HG02642 (cell line): ENCODE measurements at regions not wholly inside any gene's neighbourhood (a gene's known extent, or its start where the extent isn't known, plus 50 kb on each side); places are given as distances from the start of the nearest gene placed in this dataset.
"Not testable (repeated sequence)": the region's sequence is repeated elsewhere in the genome, so short reads cannot be mapped to it uniquely, and the experiment has no call there.

ENCODE experiments used
- ATAC-seq: cut with Tn5 transposase; IDR thresholded peaks from one replicate; pipeline ENCODE4 v1.9.1; 2021; ENCODE audit warnings: mild to moderate bottlenecking; ENCODE audit not compliant: unreplicated experiment, poor library complexity

DNA sequence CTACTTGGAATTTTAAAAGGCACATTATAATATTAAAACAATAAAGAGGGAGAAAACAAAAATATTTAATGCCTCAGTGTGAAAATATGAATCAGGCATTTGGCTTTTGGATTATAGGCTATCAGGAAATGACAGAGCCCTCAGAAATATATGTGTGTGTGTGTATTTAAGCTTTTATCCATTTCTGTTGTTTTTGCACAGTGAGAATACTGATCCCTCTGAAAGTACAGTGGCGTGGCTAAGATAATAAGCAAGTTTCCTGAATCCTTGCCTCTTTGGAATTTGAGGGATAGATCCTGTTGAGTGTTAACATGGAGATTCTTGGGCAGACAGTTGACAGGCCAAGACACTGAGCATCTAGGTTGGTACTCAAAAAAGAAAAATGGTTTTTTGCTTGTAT lies 234.8 kb upstream of the ZBTB20 start:
- ATAC-seq, result no peak

DNA sequence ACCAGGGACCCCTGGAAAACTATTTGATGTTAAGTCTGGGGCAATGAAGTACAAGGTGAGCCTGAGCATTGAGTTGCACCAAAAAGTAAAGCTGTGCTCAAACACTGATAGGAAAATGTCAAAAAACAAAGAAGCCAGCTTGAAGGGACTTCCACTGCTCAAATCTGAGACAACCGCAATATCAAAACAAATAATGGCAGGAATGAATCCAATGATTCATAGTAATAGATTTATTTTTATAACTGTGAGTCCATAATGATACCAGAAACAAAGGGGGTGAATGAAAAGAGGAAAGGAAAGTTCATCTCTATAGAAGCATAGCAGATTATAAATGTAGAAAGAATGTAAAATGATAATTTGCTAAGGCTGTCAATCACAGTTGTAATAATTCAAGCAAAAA lies 237.3 kb upstream of the ZBTB20 start:
- ATAC-seq, result no peak

DNA sequence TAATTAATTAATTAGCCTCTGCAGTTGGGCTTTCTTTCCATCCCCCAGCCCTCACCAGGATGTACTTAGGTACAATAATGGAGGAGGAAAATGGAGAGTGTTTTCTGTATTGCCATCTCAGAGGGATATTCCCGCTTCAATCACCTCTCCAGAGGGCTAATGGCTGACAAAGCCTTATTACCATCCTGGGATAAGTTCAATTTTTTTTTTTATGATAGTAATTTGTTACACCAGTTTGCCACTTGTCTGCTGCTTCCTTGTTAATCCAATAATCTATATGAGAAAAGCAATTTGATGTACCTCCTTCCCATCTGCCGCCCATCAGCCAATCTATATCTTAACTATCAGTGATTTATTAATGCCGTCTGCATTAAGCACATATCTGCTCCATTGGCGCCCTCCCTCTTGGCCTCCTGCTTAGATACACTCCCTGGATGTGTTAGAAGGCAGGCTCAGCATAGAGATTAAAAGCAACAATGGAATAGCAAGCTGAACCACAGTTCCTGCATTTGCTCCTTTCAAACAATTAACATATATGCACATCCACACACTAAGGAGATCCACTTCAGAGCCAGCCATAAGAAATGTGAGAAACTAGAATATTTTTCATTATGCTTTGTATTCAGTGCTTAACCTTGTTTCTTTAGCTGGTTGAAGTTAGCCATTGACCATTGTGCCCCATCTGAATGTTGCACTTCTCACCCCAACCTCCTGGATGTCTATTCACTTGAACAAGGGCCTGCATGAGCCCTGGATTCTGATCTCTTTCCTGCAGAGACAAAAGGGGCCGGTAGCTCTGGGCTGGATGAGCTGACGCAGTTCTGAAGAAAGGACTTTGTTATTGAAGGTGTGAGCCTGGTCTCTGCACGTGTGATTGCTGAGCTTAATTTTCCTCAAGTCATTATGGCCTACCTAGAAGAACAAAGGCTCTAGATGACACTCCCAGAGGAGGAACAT lies 237.3 kb upstream of the GAP43 start:
- no peak for ATAC-seq

DNA sequence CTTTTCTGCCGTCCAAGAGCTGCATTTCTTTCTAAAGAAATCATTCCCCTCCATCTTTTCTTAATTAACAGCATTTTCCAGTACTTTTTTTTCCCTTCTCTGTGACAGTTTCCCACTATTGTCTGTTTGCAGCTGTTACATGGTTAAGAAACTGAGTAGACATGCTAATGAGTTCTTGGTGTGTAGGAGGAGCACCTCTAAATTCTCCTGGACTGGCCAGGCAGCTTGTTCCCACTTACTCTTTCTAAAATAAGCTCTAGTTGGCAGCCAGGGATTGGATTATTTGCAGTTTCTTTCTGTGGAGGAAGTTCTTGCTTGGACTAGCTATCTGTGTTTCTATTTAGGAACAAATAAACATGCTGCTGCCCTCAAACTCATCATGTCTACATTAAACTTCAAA lies 235.1 kb upstream of the GAP43 start:
- ATAC-seq, result no peak

DNA sequence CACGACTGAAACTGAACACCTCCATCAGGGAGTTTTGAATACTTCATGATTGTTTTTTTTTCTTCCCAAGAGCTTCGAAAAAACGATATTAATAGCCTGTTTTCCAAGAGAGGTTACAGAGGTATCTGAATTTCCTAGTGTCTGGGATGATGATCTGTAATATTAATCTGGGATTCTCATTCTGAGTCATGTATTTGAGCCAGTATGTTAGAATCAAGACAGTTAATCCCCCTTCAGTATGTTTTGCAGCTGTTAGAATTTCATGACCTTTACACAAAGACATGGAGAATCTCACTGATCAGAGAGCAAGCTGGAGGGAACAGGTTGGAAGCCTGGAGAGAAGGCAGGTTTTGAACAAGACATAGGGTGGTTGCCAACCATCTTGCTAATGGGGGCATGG lies 234.5 kb upstream of the GAP43 start:
- no peak for ATAC-seq

DNA sequence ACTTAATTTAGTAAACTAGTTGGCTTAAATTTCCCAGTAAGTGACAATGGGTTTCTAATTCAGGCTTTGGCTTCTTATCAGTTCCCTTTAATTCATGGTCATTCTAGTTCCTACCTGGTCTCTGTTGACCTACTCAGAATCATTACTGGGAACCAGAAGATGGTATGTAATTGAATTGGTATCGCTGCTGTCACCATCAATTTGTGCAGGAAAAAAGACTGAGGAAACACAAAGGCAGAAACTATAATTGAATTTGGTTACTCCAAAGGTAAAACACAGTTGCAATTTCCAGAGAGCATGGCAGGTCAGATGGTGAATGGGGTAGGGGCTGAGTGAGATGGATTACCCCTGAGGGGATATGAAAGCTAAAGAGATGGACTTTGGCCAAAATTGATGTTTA lies 226.5 kb upstream of the GAP43 start:
- ATAC-seq, result no peak

DNA sequence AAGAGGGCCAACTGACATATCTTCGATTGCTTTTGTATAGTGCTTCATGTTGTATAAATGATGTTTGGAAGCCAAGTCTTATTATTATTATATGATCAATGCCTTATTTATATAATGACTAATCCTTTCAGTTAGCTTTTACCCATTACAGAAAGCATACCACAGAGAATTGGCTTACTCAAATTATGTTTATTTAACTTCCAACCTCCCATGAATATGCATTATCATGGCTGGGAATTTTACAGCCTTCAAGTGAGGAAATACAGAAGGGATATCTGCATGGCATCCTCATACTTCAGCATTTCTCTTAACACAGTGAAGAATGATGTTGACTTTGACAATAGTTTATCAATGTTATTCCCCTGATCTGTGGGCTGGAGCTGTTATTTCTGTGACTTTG lies 225.9 kb upstream of the GAP43 start:
- ATAC-seq, result no peak

DNA sequence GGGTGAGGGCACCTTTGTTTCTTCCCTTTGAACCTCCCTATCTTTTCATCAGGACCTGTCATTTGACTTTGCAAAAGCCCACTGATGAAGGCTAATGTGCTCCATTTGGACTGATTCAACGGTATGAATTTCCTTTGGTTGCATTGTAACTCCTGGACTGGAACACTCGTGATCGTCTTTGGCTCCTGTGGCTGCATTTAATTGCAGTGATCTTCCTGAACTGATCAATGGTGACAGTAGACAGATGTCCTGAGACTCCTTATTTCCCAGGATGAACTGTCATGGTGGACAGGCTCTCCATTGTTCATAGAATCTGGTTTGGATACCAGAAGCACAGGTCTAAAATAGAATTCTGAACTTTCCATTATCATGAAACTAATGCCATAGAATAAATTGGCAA lies 224.8 kb upstream of the GAP43 start:
- ATAC-seq, result no peak

DNA sequence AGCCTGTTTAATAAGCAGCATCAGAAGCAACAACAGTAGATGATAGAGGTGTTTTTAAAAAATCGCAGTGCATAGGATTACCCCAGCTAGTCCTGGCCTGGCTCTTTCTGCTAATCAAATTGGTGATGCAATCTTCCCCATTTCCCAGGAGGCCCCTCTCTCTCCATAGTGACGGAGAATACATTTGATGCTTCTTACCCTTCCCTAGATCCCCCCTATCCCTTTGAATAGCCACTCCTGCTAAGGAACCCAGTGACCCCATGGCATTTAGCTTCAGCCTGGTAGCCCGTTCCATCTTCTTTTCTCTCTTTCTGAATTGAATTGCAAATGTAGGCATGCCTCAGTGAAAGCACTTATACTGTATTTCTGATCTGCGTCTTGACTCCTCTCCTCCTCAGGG lies 223.6 kb upstream of the GAP43 start:
- no peak for ATAC-seq

DNA sequence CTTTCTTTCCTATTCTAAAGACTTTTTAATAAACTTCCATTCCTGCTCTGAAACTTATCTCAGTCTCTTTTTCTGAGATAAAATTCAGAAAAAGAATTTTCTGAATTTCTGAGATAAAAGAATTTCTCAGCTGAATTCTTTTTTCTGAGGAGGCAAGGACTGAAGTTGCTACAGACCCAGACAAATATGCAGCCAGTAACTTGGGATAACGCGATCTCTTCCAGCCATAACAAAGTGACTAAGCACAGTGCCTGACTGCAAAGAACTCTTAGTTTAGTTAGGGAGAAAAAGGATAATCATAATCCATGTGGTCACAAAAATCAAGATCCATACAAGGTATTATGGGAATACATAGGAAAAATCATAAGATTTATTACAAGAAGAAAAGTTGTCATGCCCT lies 222.0 kb upstream of the GAP43 start:
- ATAC-seq, result no peak

DNA sequence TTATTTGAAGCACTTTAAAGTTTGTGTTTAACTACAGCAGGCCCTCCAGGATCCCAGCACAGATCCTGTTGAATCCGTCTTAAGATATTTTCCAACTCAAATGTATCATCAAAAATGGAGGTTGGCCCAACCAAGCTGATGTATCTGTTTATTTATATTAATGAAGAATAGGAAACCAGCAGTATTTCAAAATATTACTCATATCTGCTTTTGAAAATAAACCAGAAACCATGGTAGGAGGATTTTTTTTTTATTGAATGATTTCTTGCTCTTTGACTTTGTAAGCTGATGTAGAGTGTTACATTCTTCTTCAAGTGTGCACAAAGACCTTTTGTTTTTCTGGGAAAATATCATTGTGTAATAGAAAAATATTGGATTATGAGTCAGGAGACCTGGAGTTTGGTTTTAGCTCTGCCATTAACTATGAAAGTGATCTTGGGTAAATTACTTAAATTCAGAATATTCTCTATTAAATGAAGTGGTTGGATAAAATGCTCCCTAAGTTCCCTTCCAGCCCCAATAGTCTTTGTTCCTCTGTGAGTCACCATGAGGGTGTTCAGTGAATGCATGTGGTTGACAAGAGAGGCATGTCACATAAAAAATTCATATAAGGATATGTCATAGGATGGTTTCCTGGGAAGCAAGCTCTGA lies 221.3 kb upstream of the GAP43 start:
- ATAC-seq, result no peak

DNA sequence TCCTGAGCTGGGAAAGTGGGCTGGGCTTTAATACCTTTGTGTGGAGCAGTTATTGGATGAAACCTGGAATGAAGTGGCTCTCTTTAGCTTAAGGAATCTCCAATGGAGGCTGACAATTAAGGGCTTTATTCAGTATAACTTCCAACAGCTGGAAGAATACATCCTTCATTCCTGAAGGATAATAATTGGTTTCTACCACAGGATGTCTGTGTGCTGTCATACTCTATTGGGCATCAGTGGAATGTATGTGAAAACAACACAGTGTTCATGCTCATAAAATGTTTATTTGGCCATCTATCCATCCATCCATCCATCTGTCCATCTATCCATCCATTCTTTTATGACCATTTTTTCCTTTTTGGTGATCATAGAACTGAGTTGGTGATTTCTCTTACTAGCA lies 220.7 kb upstream of the GAP43 start:
- no peak for ATAC-seq

DNA sequence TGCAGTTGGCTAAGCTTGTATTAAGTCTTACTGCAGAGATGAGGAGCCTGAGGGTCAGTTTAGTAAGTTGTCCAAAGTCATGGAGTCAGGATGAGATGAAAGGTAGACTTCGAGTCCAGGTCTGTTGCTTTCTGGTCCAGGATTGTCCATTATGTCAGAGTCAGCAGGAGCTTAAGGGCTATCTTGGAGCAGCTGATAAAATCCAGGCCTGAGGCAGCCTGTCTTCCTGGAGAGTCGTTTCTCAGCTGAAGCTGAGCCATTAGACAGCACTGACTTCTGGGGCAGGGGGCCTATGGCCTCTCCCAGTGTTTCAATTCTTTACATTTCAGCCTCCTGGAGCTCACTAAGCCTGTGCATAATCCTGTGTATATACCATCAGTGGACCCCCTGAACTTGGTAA lies 219.5 kb upstream of the GAP43 start:
- ATAC-seq, result no peak

DNA sequence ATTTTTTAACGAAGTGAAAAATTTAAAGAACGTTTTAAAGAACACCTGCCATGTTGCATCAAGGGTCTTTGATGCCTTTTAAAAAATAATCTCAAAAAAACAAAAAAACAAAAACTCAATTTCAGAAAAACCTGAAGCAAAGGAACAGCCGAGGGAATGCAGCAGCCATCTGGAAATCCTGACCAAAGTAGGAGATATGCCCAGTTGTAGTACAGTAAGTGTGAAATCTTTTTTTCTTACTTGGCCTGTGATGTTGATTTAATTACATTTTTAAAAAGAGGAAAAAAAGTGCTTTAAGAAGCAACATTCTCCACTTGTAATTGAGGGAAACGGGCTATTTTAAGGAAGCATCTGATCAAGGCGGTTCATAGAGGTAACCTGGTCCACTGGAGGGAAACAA lies 213.7 kb upstream of the GAP43 start:
- no peak for ATAC-seq

DNA sequence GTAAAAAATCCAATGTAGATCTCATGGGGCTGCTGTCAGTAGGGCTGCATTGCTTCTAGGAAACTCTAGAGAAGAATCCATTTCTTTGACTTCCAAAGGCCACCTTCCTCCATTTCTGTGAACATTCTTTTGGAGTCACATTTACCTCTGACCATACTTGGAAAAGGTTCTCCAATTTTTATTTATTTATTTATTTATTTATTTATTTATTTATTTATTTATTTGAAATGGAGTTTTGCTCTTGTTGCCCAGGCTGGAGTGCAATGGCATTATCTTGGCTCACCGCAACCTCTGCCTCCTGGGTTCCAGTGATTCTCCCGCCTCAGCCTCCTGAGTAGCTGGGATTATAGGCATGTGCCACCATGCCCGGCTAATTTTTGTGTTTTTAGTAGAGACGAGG lies 208.7 kb upstream of the GAP43 start:
- ATAC-seq, result not testable (repeated sequence)

DNA sequence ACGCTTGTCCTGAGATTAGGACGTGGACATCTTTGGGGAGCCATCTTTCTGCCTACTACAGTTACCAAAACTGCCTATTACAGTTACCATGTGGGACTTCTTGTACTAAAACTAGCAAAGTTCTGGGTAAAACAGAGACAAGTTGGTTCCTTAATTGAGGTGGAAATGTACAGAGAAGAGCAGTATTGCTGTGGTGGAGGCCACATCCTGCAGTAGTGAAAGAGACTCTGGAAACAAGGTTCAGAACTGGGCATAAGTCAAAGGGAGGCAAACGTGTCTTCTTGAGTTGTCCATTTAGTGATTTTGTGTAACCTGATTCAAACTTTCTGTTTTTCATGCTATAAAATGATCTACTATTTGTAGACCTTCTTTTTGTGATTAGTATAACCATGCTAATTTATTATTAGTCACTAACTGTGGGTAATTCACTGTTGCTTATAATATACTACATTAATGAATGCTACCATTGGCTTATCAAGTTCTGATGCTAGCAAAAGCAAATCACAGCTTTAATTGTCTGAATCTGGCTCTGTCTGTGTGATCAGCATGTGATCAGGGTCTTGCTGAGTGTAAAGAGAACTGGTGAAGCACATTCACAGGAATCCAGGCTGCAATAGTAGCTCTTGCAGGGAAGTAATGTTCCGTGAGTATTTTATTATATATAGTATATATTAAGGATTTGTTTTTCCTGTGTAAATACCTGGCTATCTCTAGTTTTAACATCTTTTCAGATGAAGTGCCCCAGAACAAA lies 207.9 kb upstream of the GAP43 start:
- no peak for ATAC-seq

DNA sequence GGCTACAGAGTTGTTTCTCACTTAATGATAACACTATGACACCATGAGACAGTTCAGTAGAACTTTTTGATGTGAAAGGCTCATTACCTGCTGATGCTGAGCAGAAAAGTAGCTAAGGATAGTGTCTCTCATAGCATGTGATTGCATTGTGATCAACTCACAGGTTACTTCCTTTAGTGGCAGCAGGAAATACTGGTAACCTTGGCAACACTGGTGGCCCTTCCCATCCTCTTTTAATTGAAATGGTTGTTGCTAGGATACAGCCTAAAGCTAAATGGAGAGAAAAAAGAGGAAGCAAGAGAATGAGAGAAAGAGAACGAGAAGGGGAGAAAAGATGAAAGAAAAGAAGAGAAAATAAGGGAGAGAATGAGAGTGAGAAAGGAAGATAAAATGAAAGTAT lies 204.7 kb upstream of the GAP43 start:
- no peak for ATAC-seq

DNA sequence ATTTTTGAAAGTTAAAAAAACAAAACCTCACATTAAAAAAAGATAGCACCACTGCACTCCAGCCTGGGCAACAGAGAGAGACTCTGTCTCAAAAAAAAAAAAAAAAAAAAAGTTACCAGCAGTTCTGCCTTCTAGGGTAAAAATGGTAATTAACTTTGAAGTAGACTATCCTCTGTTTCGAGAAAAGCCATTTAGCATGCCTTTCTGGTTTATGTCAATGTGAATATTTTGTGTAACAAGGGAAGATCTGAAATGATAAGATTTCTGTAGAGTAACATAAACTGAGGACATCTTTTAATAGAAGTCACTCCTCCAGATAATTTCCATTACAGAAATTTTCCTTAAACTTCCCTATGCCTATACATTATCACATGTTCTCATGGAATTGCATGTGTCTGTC lies 203.2 kb upstream of the GAP43 start:
- no peak for ATAC-seq

DNA sequence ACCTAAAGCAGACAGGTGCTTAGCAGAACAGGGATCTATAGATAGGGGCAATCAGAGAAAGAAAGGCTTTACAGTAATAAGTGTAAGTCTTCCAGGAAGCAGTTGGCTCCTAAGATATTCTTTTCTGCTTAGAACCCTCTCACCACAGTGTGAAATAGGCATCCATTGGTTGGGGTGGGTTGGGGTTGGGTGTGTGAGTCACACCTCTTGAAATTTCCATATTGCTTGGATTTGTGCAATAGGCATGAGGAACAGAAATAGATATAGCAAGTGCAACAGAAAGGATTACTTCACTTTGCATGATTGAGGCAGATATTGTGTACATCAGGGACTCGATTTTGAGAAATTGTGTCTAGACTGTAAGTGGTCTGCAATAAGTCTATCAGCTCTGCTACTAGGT lies 200.1 kb upstream of the GAP43 start:
- ATAC-seq, result no peak

DNA sequence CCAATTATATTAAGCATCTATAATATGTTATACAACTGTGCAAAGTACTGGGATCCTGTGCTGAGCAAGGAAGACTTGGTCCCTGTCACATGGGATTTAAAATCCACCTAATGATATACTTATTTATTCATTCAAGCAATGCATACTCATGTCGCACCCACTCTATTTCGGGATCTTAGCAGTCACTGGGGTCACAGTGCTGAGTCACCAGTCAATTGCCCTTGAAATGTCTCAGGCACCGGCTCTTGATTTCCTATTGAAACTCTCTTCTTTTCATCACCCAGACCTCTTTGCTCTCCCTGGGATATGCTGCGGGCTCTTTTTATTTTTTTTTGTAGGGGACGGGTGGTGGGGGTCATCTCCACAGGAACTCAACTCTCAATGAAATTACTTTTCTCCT lies 194.5 kb upstream of the GAP43 start:
- ATAC-seq, result no peak

DNA sequence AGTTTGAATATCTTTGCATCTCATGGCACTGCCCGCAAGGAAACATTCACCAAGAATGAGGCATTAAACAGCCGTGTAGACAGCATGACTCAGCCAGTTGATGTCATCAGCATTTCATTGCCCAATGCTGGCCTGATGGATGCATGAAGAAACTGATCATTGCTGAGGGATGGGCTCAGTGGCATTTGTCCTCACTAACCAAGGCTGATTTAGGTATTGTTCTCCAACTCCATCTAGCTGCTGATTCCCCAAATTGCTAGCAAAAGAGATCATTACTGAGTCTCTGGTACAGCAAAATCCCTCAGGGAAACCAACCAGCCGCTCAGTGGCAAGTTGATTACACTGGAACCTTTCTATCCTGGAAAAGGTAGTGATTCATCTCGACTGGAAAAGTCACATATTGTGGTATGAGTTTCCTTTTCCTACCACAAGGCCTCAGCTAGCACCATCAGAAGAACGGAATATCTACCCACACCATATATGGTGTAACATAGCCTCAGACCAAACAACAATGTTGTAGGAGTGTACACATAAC lies 186.5 kb upstream of the GAP43 start:
- no peak for ATAC-seq
